Renal cortical epithelial cell (primary cell): ENCODE measurements at regions not wholly inside any gene's neighbourhood (a gene's known extent, or its start where the extent isn't known, plus 50 kb on each side); places are given as distances from the start of the nearest gene placed in this dataset.
"Not testable (repeated sequence)": the region's sequence is repeated elsewhere in the genome, so short reads cannot be mapped to it uniquely, and the experiment has no call there.

Experiments
- DNase-seq: peaks from one replicate; pipeline ENCODE4 v3.0.0-alpha.2; 2011; ENCODE audit warnings: low read depth

DNA sequence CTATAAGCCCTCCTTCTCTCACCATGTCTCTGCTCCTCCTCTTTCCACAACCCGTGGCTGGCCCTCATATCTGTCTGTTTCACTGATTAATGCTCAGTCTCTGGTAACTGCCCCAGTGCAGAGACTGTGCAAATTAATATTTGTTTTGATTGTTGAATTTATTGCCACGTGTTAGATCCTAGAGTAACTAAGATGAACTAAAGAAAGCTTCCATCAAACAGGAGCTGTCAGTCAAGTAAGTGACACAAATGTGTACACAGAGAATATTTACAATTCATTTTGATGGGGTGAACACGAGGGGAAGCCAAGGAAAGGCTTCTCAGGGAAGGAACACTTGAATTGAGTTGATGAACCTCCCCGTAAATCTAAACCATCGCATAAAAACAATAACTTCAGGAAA is 182.5 kb downstream of the BAMBI start:
- DNase-seq: no peak

- no peak for DNase-seq
These were observed 184.9 kb downstream of the BAMBI start for GRCh38 chr10:28862219-28862618.

DNA sequence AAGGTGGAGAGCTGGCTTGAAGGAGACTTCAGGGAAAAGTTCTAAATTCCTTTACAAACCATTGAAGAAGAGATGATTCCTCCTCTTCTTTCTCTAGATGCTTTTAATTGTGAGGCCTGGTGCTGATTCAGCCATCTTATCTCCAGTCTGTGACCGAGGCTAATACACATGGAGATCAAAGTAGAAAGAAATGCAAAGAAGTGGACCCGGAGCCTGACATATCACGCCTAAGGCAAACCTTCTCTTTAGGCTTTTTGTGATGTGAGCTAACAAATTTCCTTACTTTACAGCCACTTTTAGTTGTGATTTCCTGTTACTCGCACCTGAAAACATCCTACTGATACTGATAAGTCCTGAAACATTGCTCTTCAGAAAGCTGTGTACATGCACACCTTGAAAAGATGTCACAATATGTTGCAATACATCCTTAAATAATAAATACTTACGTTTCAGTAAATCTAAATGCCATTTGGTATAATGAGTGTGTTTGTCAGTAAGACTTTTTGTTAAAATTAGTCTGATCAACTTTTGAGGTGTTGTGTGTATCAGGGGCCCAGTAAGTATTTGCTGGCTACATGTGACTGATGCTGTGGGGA is 192.4 kb downstream of the BAMBI start:
- no peak for DNase-seq

- DNase-seq: no peak
These were observed 194.3 kb downstream of the BAMBI start for GRCh38 chr10:28871665-28872064.

DNA sequence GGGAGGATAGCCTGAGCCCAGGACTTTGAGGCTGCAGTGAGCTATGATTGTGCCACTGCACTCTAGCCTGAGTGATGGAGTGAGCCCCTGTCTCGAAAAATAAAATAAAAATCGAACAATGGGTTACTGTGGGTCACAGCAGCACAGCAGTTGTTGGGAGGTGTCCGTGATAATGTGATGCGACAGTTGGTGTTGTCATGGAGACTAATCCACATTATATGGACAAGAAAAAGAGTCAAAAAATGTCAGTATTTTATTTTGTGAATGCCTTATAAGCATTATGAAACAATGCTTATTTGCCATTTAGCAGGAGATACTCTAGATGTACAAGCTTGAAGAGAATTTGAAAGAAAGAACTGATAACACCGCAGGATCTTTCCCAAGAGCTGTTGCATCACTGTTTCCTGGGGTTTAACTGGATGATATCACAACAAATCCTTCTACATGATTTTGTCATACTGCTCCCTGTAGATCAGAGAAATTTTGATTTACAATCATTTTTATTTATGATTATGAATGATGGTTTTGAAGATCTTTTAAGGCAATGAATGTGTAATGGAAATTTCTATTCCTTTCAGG is 195.4 kb downstream of the BAMBI start:
- DNase-seq: no peak

DNA sequence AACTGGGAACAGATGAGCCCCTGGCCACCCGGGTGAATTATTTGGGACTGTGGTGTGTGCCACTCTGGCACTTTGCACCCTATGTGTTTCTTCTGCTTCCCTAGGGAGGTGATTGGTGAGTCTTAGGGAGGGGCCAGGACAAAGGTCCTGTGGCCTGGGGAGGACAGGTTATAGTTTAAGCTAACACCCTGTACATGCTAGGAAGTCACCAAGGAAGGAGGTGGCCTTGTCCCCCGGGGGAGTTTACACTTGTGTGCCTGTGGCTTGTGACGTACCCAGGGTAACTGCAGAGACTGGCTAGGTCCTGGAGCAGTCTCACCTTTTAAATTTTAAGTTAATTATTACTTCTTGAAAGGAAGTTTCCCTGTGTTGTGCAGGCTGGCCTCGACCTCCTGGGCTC is 196.2 kb downstream of the BAMBI start:
- peak; percentile 25 for DNase-seq

GRCh38 chr10:28874210-28874609 is 196.9 kb downstream of the BAMBI start:
- DNase-seq: no peak

DNA sequence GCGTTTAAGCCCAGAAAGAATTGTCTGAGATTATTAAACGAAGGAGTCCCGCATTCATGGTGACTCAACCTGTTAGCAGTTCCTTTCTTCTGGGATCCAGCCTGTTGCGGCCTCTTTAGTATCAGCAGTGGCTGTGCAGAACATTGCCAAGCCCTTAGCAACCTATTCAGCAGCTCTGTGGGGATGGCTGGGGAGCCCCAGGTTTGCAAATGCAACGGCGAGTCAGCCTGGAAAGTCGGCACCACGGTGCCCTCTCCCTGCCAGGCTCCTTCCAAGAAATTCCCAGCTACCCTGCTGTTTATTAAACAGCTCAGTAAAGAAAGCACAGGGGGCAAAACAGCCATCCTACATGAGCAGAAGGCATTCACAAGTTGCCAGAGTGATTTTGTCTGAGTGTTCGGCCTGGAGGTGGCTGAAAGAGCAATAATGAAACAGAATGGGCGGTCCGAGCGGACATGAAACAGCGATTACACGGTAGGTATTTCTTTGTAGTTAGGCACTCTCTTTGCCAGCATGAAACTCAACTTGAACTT is 198.3 kb downstream of the BAMBI start:
- DNase-seq: peak; percentile 80

GRCh38 chr10:28878236-28878970 is 201.1 kb downstream of the BAMBI start:
- DNase-seq: no peak

GRCh38 chr10:28879246-28879645 is 201.9 kb downstream of the BAMBI start:
- DNase-seq: no peak

GRCh38 chr10:28879875-28880682 is 202.8 kb downstream of the BAMBI start:
- no peak for DNase-seq

DNA sequence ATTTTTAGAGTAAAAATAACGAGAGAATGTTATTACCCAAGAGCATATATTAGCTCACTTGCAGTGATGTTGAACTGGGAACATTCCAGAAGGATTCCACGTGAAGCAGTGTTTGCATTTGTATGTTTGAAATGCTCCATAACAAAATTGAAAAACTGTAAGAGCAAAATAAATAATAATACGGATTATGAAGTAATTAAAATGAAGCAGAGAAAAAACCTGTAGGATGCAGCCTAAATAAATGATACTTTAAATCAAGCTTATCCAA is 203.3 kb downstream of the BAMBI start:
- no peak for DNase-seq

- no peak for DNase-seq
These were observed 204.0 kb downstream of the BAMBI start for GRCh38 chr10:28881171-28881882.

DNA sequence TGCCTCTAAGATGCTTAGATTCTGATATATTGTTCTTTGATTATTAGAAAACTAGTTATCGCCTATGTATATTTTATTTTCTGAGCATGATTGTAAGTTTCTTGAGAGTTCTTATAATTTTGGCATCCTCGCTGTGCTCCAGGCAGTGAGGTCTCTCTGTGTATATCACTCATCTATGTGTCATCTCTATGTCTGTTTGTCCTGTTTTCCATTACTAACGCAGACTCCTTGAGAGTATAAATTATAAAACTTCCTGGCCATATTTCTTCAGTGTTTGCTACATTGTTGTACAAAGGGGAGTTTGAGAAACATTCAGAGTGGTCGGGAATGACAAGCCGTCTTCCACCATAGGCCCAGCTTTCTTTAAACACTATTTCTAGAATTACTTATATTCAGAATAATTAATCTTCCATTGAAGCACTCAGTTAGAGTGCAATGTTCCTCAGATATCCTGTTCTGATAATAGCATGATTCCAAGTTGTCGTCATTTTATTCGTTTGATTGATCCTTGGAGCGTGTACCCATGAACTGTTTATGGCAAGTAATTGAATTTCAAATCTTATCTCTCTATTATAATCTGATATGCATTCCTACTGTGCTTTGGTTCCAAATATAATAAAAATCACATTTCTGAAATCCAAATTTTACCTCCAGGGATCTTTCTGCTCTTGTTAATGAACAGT is 206.6 kb downstream of the BAMBI start:
- no peak for DNase-seq

DNA sequence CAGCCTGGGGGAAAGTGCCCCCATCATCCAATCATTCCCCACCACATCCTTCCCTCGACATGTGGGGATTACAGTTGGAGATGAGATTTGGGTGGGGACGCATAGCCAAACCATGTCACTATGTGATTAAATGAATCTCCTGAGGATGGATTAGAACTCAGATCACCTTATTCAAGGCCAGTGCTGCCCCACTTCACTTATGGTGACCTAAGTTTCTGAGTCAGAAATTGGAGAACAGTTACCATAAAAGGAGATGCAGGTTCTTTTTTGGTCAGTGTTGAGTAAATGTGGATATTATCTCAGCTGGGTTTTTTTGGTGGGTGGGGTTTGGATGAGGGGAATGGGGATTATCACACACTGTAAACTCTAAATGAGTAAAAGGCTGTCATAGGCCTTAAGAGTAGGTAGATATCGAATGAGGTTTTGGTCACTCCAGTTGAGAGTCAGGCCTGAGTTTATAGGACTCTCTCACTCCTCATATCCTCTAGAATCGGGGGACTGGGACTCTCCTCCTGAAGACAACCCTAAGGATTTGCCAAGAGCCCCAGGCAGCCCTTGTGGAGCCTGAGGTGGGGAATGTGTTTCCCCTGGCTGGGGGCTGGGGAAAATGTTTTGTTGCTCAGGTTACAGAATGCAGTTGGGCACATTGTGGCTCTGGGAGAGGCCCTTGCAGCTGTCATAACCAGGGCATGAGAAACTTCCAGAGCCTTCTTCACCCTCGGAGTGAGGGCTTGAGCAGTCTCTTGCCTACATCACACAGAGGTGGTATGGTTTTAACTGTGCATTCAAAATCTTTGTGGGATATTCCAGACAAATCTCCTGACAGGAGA is 213.0 kb downstream of the BAMBI start:
- DNase-seq: no peak

DNA sequence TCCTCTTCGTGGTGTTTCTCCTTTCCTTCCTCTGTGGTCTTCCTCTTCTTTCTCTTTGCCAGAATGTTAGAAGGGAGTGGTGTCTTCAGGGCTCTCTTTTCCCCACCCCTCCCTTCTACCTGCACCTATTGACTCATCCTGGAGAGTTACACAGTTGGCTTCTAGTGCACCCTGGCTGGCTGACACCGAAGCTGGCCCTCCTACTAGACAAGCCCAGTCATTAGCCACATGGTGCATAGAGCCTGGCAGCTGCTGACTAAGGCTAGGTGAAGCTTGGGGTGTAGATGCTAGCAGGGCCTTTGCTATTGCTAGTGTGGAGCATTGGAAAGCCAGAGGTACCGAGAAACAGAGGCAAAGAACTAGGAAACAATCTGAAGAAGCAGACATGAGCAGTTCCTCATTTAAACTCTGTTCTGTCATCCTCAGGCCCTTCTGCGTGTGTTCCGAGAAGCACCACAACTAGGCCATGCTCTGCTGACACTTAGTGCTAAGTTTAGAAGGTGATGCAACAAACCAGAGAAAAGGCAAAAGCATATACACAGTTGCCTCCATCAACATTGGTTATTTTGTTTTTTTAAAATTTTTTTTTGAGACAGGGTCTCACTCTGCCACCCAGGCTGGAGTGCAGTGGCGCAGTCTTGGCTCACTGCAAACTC is 213.9 kb downstream of the BAMBI start:
- DNase-seq: peak; percentile 33

GRCh38 chr10:28892818-28893547 is 215.7 kb downstream of the BAMBI start:
- peak; percentile 23 for DNase-seq

DNA sequence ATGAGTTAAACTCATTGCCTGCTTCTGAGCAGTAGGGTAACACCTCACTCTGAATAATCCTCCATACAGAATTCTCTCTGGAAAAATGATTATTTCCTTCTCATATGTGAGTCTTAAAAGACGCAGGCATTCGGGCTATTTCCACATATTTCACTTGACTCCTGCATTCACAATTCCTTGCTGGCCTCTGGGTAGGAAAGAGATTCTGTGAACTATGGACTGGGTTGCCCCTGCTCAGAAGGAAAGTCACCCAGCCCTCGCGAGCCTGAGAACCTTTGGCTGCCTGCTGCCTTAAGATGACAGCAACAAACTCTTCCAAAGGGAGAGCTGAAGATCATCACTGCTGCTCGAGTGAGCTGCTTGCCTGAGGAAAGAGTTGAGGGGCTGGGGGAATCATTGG is 216.8 kb downstream of the BAMBI start:
- DNase-seq: no peak

- DNase-seq: not testable (repeated sequence)
These were observed 218.3 kb downstream of the BAMBI start for GRCh38 chr10:28895671-28896070.
